Panc1 (cell line): ENCODE measurements at regions not wholly inside any gene's neighbourhood (a gene's known extent, or its start where the extent isn't known, plus 50 kb on each side); places are given as distances from the start of the nearest gene placed in this dataset.
"Not testable (repeated sequence)": the region's sequence is repeated elsewhere in the genome, so short reads cannot be mapped to it uniquely, and the experiment has no call there.

Source experiments
- ATAC-seq: fragments of 200-7000 bp; cut with Tn5 transposase; 2 replicates; pipeline ENCODE4 v1.9.1; 2020; ENCODE audit warnings: mild to moderate bottlenecking, moderate library complexity
- BruUV-seq: library from RNA; stranded (reverse); fragments of 400-500 nt; replicated peaks from 2 replicates; lab custom pipeline; 2021; lab: Mats Ljungman, UMichigan
- CTCF ChIA-PET: fragments of 300-600 bp; sonication (Branson Sonifier 250); formaldehyde crosslinking; loops from one replicate; lab custom pipeline; 2022; ENCODE audit warnings: antibody characterized with exemption; lab: Charles Lee
- POLR2A ChIA-PET: fragments of 300-600 bp; sonication (Branson Sonifier 250); formaldehyde crosslinking; loops from one replicate; lab custom pipeline; 2022; ENCODE audit warnings: antibody characterized with exemption; lab: Charles Lee
- DNase-seq: peaks from one replicate; pipeline ENCODE4 v3.0.0-alpha.2; 2010; ENCODE audit warnings: low read depth, low spot score
- H3K27ac ChIP-seq: 2 replicates; pipeline ENCODE4 v1.5.1; 2011; ENCODE audit warnings: mild to moderate bottlenecking, low read length, inconsistent platforms
- H3K27me3 ChIP-seq: fragments of 200-500 bp; sonication (Bioruptor generic); 2 replicates; pipeline ENCODE4 v1.6.0; 2014; ENCODE audit warnings: low read length, inconsistent platforms; ENCODE audit not compliant: control insufficient read depth, insufficient read depth
- H3K36me3 ChIP-seq: fragments of 200-500 bp; sonication (Bioruptor generic); 2 replicates; pipeline ENCODE4 v1.5.1; 2014; ENCODE audit warnings: inconsistent platforms, mild to moderate bottlenecking, low read length, moderate library complexity; ENCODE audit not compliant: control insufficient read depth, insufficient read depth
- H3K4me1 ChIP-seq: 2 replicates; pipeline ENCODE4 v1.5.1; 2011; ENCODE audit warnings: inconsistent platforms, mild to moderate bottlenecking, low read length, moderate library complexity; ENCODE audit not compliant: control insufficient read depth, insufficient read depth
- H3K4me3 ChIP-seq, 2 experiments: 2 replicates each; pipeline ENCODE4 v1.5.1; 2011 to 2012; ENCODE audit warnings: low read depth in 2 of 2, low read length in 2 of 2, mild to moderate bottlenecking in 2 of 2, inconsistent platforms in 1 of 2, moderate library complexity in 1 of 2
- H3K9me3 ChIP-seq: fragments of 200-500 bp; sonication (Bioruptor generic); 2 replicates; pipeline ENCODE4 v1.5.1; 2014; ENCODE audit warnings: low read depth, mild to moderate bottlenecking, inconsistent platforms, low read length, moderate library complexity; ENCODE audit not compliant: control insufficient read depth, insufficient read depth
- CTCF ChIP-seq: fragments of 450-650 bp; IDR thresholded peaks from 2 replicates; pipeline ENCODE4 v1.5.1; 2017; ENCODE audit warnings: mild to moderate bottlenecking
- POLR2AphosphoS5 ChIP-seq: IDR thresholded peaks from 2 replicates; pipeline ENCODE4 v1.6.1; 2012; ENCODE audit warnings: mild to moderate bottlenecking, low read depth, low read length, moderate library complexity
- REST ChIP-seq, 2 experiments: IDR thresholded peaks; 2 replicates each; pipeline ENCODE4 v1.6.1; 2011 to 2012; ENCODE audit warnings: low read depth in 2 of 2, control low read depth in 1 of 2, low read length in 1 of 2, mild to moderate bottlenecking in 1 of 2, moderate library complexity in 1 of 2; ENCODE audit not compliant: insufficient read depth in 1 of 2
- SIN3A ChIP-seq: IDR thresholded peaks from 2 replicates; pipeline ENCODE4 v1.6.1; 2012; ENCODE audit warnings: low read depth, mild to moderate bottlenecking, low read length, moderate library complexity, borderline replicate concordance; ENCODE audit not compliant: insufficient read depth
- TCF7L2 ChIP-seq: IDR thresholded peaks from 2 replicates; pipeline ENCODE4 v1.6.1; 2011; ENCODE audit warnings: mild to moderate bottlenecking, low read depth, low read length, inconsistent platforms
- in situ Hi-C: cut with HindIII; loops from 2 replicates; pipeline ENCODE4 v1.10.0; 2016; ENCODE audit warnings: low sequenced_read_pairs, low pct_unique_long_range_greater_than_20kb
- intact Hi-C: fragments of 100-400 bp; cut with micrococcal nuclease; formaldehyde crosslinking; loops from one replicate; pipeline ENCODE4 v1.10.0; 2022; ENCODE audit not compliant: unreplicated experiment

- no peak overlapping the region for H3K27ac ChIP-seq
- DNase-seq (no peak), ATAC-seq (no peak)
- intact Hi-C loops: no loop called here
- no peaks in the 10 kb centered on the region for H3K27me3 ChIP-seq
- ChIA-PET CTCF (no interaction called here), POLR2A (no interaction called here)
- no TSS peak for BruUV-seq
- H3K4me1 ChIP-seq: no peaks in the 10 kb centered on the region
- H3K9me3 ChIP-seq: no peaks in the 10 kb centered on the region
- no peak overlapping the region for H3K4me3 ChIP-seq
- TF ChIP-seq REST (IDR thresholded peaks at IDR 0.05; ENCODE audit: insufficient read depth in 1 of 2, low read depth in 2 of 2, low read length in 1 of 2) (no peak), CTCF (no peak), POLR2AphosphoS5 (no peak), TCF7L2 (no peak), SIN3A (no peak)
- in situ Hi-C loops: no loop called here
- H3K36me3 ChIP-seq: no peaks in the 10 kb centered on the region
Measured at GRCh38 chr4:134490863-134491262, 289.3 kb upstream of the PABPC4L start.

- CTCF ChIA-PET, intact Hi-C loops: not testable (repeated sequence)
Measured at GRCh38 chr4:134483514-134483913, 281.9 kb upstream of the PABPC4L start.

GRCh38 chr4:134471569-134471968 is 270.0 kb upstream of the PABPC4L start:
- BruUV-seq: no TSS peak
- H3K27ac ChIP-seq: no peak overlapping the region
- intact Hi-C loops: no loop called here
- H3K36me3 ChIP-seq: no peaks in the 10 kb centered on the region
- H3K4me1 ChIP-seq: no peaks in the 10 kb centered on the region
- CTCF ChIA-PET: no interaction called here
- POLR2A ChIA-PET: no interaction called here
- DNase-seq (no peak), ATAC-seq (no peak)
- no peaks in the 10 kb centered on the region for H3K9me3 ChIP-seq
- TF ChIP-seq REST (IDR thresholded peaks at IDR 0.05; ENCODE audit: insufficient read depth in 1 of 2, low read depth in 2 of 2, low read length in 1 of 2) (no peak), SIN3A (no peak), CTCF (no peak), TCF7L2 (no peak), POLR2AphosphoS5 (no peak)
- in situ Hi-C loops: no loop called here
- no peak overlapping the region for H3K4me3 ChIP-seq
- H3K27me3 ChIP-seq: no peaks in the 10 kb centered on the region

More at GRCh38 chr4:134483514-134483913, 281.9 kb upstream of the PABPC4L start:
- BruUV-seq, H3K4me3 ChIP-seq, POLR2A ChIA-PET, ATAC-seq, in situ Hi-C loops, H3K27ac ChIP-seq, H3K9me3 ChIP-seq, H3K27me3 ChIP-seq, H3K36me3 ChIP-seq, H3K4me1 ChIP-seq, DNase-seq: not testable (repeated sequence)
